Stimulated activated CD8-positive, alpha-beta memory T cell treated with anti-CD3 and anti-CD28 coated beads, Interleukin-7, amount 100 ng/mL, for 48 hours (primary cell): ENCODE measurements at regions not wholly inside any gene's neighbourhood (a gene's known extent, or its start where the extent isn't known, plus 50 kb on each side); places are given as distances from the start of the nearest gene placed in this dataset.
"Not testable (repeated sequence)": the region's sequence is repeated elsewhere in the genome, so short reads cannot be mapped to it uniquely, and the experiment has no call there.

ENCODE experiments used
- DNase-seq, 2 donors: peaks; one replicate each; pipeline ENCODE4 v3.0.0-alpha.2; 2020; ENCODE audit warnings: low read depth in 1 of 2; ENCODE audit errors: extremely low read depth in 1 of 2

GRCh38 chr9:40592406-40592805, 536.1 kb downstream of the FOXD4L6 start:
- DNase-seq: not testable (repeated sequence)

- not testable (repeated sequence) for DNase-seq
These were observed 536.6 kb downstream of the FOXD4L6 start for GRCh38 chr9:40591915-40592314.

GRCh38 chr9:40587475-40588195, 540.8 kb downstream of the FOXD4L6 start:
- not testable (repeated sequence) for DNase-seq

- DNase-seq: not testable (repeated sequence)
These were observed 544.4 kb downstream of the FOXD4L6 start for GRCh38 chr9:40584039-40584438.

- peak in 1 of 2 donors; percentile 2 for DNase-seq
These were observed 545.3 kb downstream of the FOXD4L6 start for GRCh38 chr9:40583230-40583629.

GRCh38 chr9:40578908-40579307, 549.6 kb downstream of the FOXD4L6 start:
- not testable (repeated sequence) for DNase-seq
